ENCODE measurements at regions not wholly inside any gene's neighbourhood (a gene's known extent, or its start where the extent isn't known, plus 50 kb on each side); places are given as distances from the start of the nearest gene placed in this dataset.

DNA sequence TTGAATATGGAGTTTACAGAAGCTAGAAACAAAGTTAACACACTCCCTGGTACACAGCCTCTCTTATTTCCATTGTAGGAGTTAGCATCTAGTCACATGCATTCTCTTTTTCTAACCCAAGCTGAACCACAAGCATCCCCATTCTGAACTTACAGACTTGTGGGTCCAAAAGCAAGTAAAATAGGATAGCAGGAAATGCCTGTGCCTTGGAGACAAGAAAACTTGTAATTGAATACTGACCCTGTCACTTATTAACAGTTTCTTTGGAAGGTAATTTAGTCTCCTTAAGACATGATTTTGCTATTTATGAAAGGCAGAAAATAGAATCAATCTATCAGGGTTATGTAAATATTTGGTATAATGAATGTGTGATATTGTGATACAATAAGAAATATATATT lies 353.6 kb downstream of the TLE4 start:
- DNase-seq = no peak

DNA sequence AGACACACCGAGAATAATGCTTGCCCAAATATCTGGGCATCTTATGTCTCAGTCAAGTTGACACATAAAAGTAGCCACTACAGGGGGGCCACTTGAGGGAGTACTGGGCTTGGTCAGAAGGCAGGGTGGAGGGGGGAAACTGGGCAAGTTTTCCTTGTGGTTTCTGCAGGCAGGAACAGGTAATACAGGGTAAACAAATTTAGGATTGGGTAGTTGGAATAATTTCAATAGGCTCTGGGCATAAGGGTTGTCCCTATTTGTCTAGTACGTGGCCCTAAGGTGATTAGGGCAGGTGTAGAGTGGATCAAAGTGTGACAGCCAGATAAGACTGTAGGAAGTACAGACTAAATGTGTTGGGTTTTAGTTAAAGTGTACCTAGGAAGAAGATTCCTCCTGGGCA lies 353.1 kb downstream of the TLE4 start:
- no peak for DNase-seq

DNA sequence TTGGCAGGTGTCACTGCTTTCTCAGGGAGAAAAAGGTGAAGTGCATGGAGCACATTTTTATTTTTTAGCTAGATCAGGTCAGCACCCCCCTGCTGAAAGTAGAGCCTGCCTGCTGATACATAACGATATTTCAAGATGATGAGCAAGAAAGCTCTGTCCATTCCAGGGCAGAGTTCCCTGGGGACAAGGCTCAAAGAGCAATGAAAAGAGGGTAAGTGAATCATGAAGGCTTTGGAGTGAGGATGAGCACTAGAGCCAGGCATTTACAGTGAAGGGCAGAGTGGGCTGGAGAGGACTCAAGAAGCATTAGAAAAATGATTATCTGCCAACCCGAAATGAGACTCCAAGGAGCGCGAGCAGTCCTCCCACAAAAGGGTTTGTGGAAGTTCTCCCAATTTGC lies 345.7 kb downstream of the TLE4 start:
- DNase-seq = no peak

DNA sequence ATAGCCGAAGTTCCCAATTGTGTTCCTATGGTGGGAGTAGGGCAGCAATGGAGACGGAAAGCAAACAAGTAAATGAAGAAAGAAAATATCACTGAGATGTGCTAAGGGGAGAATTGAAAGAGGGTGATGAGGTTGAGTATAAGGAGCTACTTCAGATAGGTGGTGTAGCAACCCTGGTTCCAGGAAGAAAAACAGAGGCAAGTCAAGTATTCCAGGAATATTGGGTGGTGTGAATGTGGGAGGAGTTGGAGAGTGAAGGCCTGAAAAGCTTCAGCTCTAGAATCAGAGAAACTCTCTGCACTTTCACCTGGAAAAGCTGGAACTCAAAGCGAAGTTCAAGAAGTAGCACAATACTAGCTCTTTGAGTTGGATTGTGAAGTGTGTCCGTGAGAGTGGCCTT lies 342.1 kb downstream of the TLE4 start:
- DNase-seq = no peak

DNA sequence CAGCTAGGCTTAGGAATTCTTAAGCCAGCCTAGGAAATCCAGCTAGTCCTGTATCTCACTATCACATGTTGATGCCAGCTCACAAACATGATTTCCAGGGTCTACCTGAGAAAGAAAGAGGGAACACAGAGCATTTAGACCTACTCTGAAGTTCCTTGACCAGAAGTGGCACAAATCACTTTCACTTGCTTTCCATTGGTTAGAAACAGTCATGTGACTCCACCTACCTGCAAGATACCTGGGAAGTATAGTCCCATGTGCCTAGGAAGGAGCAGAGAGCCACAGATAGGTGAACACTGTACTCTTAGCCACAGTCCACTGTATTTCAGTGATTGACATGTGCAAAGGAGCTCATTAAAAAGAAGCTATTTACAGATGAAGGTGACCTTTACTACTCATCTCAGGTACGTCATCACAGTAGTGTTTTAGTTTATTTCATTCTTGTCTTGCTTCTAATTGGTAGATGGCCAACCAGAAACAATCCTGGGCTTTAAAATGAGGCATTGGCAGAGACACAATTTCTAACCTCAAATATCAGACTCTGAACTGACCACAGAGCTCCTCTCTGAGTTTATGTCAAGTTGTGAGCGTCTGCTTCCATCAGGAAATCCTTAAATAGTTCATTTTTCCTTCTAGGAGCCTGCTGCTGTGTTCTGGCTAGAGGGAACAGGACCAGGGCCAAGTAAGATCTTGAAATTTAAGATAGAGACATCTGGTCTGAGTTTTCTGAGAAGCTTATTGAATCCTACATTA lies 340.7 kb downstream of the TLE4 start:
- DNase-seq = no peak

DNA sequence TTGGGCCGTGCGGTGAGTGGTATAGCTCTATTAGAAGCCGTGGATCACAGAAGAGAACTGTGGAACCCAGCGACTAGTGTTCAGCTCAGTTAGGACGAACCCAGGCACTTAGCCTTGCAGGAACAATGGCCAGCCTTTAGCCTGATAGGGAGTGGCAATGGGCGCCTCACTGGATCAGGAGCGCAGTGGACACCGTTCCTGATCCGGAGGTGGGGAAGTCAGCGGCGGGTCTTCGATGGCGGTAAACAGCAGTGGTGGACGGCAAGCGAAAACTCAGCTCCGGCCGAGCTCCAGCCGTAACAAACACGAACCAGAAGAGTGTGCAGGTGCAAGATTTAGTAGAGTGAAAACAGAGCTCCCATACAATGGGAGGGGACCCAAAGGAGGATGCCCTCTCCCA lies 340.0 kb downstream of the TLE4 start:
- no peak for DNase-seq

DNA sequence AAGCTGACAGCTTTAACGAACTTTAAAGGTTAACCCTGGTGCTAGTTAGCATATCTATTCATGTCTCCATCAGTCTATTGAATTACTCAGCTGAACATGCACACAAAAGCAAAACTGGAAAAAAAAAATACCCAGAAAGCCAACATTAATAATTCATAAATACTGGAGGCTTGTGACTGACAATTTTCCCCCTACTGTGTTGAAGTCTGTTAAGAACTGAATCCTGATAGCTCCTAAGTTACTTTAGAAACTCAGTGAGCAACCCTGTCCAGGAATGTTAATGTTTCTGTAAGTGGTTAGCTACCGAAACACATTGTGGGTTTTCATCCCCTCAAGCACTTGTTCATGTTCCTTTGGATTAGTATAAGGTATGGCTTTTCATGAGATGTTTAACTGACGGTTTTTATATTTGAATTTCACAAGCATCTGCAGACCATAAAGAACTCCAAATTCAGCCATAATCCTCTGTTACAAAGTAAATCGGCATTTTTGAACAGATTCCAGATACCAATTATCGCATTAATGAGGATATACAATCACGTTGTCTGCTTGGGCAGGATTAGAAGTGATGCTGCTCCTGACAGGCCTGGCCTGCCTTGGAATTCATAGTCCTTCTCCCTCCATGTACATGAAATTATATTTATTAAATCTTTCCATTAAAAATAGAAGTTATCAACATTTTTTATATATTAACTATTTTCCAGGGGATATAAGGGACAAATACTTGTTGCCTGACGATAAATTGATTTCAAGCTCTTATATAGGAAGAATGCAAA lies 331.2 kb downstream of the TLE4 start:
- DNase-seq = no peak

DNA sequence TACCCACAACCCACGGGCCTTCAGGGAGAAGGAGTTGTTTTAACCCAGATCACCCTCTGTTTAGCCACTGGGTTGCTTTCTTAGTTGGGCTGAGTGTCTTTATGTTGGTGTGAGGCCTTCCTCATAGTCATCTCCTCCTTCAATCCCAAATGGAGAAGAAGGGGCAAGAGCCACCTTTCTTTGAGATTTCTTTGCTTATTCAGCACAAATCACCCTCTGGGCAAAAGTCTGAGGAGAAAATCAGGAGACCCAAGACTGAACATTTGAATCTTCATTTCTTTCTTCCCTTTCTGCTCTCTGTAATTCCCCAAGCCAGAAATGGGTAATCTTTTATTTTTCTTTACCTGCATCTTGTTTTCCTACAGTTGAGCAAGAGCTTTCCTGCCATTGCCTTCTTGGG lies 329.0 kb downstream of the TLE4 start:
- DNase-seq = no peak

DNA sequence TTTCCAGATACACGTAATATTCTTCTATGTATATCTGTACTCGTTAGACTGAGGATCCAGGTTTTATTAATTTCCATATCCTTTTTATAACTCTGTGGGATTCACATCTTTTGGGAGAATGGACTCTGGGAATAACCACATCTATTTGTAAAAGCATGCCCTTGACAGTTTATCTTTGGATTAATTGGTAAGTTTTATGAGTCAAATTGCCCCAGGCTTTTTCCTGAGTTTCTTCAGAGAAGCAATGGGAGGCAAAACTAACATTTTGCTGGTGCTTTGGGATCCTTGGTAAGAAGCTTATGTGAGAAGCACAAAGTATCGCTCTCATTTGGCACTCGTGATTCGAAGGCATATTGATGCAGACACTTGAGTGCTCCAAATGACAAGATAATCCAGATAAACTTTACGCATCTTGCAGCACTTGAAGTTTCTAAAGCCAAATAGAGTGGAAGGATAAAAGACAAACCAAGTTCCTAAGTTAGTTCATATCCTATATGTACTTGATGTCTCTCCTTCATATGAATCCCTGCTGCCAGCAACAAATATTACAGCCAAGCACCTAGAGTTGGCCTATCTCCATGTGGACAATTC lies 324.7 kb downstream of the TLE4 start:
- DNase-seq = no peak

DNA sequence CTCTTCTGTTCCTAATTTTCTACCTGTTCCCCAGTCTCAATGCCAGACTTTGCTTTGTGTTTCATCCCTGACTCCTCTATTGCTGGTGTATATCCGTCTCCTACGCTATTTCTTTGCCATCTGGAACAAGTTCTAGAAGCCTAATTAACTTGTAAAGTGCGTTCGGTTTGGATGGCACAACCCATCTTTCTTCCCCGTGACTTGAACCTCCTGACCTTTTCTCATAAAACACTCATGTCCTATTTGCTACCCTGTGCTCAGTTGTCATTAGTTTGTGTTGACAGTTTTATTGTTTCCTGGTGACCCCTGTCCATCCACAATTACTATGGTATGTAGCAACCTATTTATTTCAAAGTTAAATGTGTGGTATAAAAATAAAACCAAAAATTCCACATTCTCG lies 323.5 kb downstream of the TLE4 start:
- DNase-seq = peak; percentile 13

DNA sequence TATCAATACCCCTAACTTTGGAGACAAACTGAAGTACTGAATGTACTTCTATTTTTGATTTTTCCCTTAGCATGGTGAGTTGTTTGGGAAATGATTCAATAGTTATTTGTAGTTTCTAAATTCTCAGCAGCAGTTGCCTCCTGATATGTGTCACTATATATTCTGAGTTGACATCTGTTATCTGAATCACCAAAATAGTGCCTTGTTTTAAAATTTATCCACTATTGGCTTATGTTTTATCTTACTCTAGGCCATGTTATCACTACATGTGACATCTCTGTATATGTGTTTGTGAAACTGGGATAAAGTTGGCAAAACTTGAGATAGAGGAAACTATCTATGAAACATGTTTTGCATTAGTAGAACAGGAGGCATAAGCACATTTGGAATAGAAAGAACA lies 317.6 kb downstream of the TLE4 start:
- no peak for DNase-seq

DNA sequence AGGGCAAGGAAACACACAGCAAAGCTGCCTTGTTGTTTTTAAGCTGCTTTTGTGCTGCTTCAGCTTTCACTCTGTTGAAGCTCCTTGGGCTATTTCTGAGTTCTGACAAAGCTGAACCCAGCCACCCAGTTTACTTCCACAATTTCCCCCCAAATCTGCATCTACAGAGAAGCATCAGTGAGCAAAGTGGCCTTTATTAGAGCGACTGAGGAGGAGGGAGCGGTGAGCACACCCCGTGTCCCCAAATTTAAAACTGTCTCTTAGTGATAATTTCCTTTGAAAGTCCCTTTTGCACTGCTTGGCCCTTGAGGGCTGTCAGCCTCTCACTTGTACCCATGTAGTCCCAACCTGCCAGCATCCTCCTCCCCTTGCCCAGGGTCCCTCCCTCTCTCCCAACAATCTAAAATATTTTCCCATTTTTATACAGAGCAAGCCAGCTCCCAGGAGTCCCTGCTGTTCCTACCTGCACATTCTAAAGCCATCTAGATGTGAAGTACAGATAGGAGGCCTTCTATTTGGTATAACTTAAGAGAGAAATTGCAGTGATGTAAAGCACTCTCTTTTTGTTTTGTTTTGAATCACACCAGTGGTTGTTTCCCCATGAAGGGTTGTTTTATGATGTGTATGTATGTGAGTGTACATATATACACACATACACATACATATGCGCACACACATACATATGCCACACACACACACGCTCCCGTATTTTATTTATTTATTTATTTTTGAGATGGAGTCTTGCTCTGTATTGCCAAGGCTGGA lies 313.5 kb downstream of the TLE4 start:
- no peak for DNase-seq

DNA sequence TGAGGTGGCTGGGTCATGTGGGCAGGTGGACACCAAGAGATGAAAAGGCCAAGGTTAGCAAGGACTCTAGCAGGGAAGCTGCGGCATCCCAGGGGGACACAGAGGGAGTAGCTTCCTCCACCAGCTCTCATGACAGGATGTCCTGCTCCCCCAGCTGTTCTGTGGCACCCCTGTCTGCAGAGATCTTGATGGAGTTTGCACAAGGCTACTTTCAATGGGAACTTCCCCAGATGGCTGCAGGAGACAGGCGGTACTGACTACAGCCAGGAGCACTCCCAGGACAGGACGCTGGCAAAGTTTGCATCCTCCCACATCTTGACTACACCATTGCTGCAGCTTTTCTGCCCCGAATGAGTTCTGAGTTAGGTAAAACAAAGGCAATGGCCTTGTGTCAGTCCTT lies 312.8 kb downstream of the TLE4 start:
- no peak for DNase-seq

DNA sequence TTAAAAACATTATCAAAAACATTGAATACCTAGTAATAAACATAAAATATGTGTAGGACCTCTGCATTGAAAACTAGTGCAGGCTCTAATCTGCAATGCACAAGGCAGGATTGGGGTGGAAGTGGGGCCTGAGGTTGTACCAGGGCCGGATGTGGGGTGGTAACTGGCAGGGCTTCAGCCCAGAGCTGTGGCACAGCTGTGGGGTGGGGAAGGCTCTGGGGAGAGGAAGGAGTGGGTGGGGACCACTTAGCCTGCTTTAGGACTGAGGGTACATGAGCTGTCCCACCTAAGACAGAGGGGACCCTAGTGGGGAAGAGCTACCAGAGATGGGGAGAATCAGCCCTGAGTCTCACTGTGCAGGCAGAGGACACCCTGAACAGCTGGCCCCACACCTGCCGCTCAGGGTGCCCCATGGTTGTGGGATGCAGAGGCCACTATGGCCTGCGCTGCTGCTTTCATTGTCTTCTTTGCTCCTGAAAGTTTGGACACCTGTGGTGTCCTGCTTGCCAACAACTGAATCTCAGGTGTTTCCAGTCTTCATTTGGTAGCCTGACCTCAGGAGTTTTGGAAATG lies 311.4 kb downstream of the TLE4 start:
- no peak for DNase-seq

DNA sequence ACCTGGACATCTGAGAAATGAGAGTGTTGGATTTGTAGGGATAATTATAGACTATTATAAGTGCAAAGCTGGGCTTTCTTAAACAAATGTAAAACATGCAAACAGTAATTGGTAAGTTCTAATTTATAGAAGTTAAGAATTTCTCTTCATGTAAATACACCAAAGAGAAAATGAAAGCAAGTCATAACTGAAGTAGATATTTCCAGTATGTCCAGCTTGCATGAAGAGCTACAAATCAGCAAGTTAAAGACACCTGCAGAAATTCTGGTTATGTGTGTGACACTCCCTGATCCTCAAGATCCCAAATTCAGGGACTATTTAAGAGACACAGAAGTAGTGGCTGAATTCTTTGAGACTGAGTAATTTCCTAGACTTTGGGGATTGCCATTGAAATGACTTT lies 308.9 kb downstream of the TLE4 start:
- no peak for DNase-seq

DNA sequence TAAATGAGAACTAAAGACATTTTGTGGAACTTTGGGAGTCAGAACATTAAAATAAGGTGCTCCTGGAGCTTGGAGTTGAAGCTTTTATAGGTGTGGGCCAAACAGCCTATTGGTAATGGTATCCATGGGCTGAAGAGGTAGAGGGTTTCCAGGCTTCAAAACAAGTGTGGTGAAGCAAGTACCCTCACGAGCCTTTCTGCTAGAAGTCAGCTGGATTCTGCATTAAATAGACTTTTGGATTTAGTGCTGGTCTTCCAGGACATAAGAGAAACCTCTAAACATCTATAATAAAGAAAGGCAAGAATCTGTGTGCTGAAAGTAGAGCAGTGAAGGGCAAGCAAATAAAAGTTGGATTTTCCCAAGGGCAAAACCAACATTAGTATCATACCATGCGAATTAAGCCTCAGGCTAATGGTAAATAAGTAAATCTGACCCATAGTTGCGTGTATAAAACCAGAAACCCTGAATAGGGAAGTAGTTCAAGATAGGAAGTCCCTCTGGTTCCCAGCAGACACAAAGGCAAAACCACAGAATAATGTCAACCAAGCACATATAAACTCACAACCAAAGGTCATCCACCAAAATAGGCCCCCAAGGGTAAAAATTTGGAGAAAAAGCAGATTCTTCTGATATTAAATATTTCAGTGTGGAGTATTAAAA lies 306.3 kb downstream of the TLE4 start:
- no peak for DNase-seq

DNA sequence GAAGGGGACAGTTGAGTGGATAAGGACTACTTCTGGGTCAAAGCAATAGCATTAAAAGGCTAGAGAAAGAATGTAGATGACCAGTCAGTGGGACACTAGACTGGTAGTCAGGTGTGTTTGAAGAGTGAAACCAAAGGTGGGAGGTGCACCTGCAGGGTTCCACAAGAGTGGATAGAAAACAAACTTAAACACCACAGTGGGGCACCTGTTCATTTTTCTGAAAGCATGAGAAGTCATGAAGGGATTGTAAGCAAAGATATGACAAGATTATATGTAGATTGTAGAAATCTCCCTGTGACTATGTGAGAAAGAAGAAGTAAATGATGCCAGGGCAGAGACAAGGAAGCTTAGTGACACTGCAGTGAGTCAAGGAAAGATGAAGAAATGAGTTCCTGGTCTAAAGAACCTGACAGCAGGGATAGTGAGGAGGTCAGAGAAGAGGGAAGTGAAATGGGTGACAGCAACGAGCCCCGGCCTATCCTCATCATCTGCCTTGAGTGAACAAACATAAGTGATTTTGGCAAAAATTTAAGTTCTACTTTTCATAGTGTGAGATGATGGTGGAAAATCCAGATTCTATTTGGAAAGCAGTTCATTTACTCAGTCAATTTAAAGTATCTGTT lies 296.9 kb downstream of the TLE4 start:
- DNase-seq = no peak

DNA sequence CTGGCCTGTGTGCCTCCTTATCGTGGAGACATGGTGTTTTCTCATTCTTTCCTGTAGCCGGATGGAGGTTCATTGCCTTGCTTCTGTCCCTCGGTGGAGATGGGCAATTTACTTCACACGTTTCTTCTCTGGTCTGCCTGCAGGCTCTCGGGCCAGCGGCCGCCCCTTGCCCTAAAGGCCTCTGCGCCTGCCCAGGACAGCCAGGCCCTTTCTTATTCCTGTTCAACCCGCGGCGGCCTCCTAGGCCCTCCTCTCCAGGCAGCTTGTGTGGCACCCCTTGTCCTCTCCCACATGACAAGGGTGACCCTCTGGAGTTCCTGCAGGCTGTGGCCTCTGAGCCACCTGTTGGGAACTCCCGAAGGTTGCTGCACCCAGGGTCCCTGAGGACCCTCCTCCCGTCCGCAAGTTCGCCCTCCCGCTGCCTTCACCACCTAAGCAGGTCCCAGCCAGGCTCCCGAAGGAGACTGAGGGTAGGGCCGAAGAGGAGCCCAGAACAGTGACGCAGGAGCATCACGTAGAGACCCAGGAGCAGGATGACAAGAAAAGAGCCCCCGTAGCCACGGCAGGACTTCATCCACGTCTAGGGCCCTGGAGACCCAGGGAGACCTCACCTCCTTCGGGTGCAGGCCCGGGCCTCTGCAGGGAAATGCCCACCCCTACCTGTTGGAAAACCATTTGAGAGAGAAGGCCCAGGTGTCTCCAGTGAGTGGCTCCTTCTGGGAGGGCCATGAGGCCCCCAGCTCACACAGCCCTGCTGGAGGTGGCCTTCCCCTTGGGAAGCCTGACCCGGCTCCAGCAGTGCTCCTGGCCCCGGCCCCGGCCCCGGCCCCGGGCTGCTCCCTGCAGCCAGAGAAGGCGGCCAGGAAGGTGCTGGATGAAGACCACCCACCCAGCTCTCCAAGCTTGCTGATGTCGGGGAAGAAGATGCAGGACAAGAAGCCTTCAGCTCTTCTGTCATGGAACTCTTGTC lies 291.4 kb downstream of the TLE4 start:
- DNase-seq = no peak

DNA sequence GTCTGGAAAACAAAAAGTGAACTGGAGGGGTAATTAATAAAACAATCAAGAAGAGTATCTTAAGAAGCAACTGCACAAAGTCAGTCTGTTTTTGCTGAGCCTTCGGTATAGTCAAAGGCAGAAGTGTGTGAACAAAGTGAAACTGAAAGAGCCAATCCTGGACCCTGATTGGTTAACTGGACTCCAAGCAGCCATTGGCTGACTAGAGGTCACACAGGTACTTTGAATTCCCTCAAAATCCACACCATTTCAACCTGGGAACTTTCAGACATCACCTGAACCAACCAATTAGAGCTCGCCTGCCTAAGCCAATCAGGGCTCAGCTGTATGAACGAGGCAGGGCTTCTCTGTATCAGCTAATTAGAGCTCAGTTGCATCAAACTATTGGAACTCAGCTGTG lies 286.7 kb downstream of the TLE4 start:
- no peak for DNase-seq

DNA sequence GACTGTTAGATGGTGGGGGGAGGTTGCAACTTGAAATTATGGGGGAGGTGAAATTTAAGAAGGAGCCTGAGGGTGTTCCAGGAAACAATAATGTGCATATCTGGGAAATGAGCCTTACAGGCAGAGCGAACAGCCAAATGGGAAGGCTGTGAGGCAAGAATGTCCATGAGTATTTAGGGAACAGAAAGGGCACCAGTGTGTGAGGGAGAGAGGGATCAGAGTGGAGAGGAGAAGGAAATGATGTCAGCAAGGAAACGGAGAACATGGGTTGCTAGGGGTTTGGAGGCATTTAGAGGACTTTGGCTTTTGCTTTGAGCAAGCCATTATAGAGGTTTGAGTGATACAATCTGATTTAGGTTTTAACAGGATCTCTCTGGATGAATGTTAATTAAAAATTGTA lies 285.4 kb downstream of the TLE4 start:
- no peak for DNase-seq
